Superior temporal gyrus (tissue), 1 donor: ENCODE measurements at regions not wholly inside any gene's neighbourhood (a gene's known extent, or its start where the extent isn't known, plus 50 kb on each side); places are given as distances from the start of the nearest gene placed in this dataset.
"Not testable (repeated sequence)": the region's sequence is repeated elsewhere in the genome, so short reads cannot be mapped to it uniquely, and the experiment has no call there.

Source experiments
- DNase-seq: peaks from one replicate; pipeline ENCODE4 v3.0.0-alpha.2; 2016; ENCODE audit errors: extremely low spot score

GRCh38 chr2:200173691-200174090, 132.8 kb upstream of the SPATS2L start:
- DNase-seq, result no peak

DNA sequence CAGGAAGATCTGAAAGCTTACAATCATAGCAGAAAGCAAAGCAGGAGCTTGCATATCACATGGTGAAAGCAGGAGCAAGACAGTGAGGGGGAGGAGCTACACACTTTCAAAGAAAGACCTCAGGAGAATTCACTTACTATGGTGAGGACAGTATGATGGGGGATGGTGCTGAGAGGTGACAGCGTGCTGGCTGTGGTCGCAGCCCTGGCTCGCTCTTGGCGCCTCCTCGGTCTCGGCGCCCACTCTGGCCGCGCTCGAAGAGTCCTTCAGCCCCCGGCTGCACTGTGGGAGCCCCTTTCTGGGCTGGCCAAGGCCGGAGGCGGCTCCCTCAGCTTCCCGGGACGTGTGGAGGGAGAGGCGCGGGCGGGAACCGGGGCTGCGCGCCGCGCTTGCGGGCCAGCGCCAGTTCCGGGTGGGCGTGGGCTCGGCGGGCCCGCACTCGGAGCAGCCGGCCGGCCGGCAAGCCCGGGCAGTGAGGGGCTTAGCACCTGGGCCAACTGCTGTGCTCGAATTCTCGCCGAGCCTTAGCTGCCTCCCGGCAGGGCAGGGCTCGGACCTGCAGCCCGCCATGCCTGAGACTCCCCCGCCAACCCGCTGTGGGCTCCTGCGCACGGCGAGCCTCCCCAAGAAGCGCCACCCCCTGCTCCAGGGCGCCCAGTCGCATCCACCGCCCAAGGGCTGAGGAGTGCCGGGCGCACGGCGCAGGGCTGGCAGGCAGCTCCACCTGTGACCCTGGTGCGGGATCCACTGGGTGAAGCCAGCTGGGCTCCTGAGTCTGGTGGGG, 131.9 kb upstream of the SPATS2L start:
- DNase-seq, result no peak

DNA sequence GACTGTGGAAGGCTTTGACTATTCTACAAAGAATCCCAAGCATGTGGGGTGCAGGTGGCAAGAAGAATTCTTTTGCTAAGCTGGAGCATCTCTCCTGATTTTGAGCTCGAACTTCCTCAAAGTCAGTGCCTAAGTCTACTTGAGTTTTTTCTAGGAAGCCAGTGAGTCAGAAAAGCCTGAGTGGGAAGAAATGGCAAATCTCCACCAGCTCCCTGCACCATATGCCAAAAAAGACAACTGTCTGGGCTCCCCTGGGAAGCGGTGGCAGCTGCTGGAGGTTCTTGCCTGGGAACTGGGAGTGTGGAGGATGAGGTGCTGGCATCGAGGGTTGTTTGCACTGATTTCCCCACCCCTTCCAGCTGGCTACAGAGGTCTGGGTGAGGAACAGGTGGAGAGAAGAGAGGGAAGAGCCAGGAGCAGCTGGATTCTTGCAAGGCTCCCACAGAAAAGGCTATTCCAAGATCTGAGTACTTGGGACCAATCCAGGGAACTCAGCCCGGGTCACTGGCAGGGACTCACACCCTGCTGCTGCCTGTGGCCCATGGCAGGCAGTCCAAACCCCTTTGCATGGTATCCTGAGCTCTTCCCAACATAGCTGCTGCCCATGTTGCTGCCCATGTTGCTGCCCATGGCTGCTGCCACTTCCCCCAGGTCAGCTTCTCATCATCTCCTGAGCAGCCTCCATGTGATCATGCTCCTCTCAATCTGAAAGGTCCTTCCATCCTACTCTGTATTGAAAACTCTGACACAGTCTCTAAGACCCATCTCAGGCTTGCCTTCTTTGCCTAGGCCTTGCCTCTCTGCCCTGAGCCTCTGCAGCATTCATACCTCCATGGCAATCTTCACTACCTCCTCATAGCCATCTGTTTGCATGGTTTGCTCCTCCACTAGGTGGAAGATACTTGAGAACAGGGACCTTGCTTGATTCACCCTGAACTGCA, 128.3 kb upstream of the SPATS2L start:
- DNase-seq, result peak; percentile 70

DNA sequence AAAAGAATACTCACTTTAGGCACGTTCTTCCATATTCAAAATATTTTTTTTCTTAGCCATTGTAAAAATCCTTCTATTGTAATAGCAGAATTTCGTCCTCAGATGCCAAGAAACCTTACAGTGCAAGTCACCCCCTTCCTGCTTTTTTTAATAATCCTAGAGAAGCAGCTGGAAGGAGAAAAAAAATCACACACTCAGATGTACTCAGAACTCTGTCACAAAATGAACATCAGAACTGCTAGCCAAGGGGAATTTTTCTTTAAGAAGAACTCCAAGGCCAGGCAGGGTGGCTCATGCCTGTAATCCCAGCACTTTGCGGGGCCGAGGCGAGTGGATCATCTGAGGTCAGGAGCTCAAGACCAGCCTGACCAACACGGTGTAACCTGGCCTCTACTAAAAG, 127.3 kb upstream of the SPATS2L start:
- DNase-seq, result no peak

DNA sequence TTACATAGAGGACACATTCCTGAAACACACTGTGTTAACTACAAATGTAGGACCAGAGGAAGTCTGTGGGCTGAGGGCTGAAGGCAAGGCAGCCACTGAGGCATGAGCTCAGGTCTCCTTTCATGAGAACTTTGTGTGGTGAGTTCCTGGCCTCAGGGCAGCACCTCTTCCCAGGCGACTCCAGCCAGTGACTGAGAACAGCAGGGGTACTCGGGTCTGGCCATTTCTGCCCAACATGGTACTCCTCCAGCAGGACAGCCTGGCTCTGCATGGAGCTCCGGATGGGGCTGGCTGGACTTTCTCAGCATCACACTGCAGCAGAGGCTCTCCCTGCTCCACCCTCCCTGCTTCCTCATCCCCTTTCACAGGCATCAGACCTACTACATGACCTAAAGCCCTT, 125.5 kb upstream of the SPATS2L start:
- no peak for DNase-seq

DNA sequence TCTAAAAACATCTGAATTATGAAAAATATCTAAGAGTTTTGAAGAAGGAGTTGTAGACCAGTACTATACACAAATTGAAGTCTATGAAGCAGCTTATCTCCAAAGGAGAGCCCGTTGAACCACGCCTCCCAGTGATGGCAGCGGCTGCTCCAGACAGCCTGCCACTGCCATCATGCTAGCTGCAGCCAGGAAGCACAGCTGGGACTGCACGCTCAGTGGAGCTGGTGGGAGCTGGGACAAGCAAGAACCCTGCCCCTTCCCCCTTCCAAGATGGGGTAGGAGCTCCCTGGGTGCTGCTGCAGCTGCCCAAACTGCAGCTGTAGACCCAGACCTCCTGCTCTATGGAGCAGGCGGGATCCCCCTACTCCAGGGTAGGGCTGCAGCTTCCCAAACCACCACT, 124.7 kb upstream of the SPATS2L start:
- no peak for DNase-seq

DNA sequence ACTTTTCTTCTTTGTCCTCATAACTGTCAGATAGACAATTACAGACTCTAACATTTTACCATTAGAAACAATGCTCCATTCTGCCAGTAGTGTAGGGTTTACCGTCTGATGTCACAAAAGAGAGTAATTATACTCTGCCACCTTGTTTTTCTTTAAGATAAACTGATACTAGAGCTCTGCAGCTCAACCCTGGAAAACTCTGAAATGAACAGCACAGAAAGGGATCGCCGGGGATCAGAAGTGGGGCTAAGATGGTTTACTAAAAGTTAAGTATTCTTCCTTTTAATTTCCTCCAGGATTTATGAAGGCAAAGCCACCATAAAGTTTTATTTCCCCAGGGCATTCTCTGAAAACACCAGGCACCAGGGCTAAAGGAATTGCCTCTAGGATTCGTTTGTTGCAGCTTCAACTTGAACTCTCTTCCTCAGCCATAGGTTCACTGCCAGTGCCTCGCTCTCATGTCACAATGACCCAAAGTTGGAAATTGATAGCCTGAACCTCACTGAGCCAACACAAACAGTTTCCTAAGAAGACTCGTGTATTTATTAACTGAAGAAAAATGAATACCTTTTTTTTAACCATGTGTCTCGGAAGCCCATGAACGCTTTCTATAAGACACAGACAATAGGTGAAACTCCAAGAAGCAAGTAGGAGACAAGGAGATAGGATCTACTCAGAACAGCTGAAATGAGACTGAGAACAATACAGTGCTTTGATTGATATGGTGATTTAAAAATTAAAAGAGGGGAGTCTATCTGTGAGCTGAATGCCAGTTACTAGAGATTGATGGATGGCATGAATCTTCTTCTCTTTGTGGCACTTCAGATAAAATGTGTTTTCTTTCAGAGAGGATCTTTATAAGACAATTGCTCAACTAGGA, 121.5 kb upstream of the SPATS2L start:
- DNase-seq, result no peak

- DNase-seq, result no peak
Measured at GRCh38 chr2:200185628-200186000, 120.9 kb upstream of the SPATS2L start.

- no peak for DNase-seq
Measured at GRCh38 chr2:200186002-200186401, 120.5 kb upstream of the SPATS2L start.

DNA sequence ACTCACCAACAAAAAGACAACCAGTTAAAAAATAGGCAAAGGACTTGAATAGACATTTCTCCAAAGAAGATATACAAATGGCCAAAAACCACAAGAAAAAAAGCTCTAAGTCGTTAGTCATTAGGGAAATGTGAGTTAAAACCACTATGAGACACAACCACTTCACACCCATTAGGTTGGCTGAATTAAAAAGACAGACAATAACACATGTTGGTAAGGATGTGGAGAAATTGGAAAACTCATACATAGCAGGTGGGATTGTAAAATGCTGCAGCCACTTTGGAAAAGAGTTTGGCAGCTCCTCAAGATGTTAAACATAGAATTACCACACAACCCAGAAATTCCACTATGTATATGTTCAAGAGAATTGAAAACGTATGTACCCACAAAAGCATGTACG, 117.6 kb upstream of the SPATS2L start:
- no peak for DNase-seq

GRCh38 chr2:200189964-200190363, 116.5 kb upstream of the SPATS2L start:
- no peak for DNase-seq

GRCh38 chr2:200193331-200193730, 113.2 kb upstream of the SPATS2L start:
- DNase-seq, result no peak

GRCh38 chr2:200193791-200194190, 112.7 kb upstream of the SPATS2L start:
- no peak for DNase-seq

DNA sequence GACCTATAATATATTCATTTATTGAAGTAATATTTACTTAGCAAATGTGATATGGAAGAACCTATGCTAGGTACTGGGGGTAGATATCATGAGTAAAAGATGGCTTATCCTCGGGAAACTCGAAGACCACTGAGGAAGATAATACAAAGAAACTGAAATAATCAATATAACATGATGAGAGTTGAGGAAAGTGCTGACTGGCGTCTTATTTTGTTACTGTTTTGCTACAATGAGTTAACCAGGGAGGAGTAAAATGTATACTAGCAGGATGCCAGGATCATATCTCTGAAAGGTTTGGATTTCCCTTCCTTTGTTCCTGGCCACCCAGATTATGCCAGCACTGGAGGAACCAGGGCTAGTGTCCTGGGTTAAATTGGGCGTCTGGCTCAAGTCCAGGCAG, 111.7 kb upstream of the SPATS2L start:
- no peak for DNase-seq

DNA sequence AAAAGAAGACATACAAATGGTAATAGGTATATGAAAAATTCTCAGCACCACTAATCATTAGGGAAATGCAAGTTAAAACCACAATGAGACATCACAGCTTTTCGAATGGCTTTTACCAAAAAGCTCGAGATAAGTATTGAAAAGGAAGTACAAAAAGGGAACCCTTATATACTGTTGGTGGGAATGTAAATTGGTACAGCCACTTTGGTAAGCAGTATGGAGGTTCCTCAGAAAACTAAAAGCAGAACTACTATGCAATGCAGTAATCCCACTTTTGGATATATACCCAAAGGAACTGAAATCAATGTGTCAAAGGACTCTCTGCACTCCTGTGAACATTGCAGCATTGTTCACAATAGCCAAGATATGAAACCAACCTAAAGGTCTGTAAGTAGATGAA, 107.5 kb upstream of the SPATS2L start:
- DNase-seq, result no peak

DNA sequence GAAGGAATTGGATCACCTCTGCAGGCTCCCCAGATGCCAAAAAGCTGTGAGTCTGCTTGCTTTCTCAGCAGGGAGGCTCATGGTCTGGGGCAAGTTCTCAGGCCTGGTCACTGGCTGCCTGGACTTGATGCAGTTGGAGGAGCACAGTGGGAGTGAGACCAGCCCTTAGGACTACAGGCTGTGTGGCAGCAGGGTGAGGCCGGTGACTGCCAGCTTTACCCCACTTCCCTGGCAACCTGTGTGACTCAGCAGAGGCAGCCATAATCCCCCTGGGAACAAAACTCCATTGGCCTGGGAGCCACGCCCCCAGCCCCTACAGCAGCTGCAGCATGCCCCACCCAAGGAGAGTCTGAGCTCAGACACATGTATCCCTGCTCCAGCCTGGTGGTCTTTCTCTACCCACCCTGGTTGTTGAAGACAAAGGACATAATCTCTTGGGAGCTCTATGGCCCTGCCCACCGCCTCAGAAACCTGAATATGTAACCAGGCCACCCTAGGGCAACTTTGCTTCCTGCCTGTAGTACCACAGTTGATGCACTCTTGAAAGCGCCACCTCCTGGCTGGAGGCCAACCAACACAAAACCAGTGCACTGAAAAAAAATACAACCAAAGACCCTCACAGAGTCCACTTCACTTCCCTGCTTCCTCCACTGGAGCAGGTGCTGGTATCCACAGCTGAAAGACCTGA, 106.8 kb upstream of the SPATS2L start:
- no peak for DNase-seq

GRCh38 chr2:200201839-200202238, 104.7 kb upstream of the SPATS2L start:
- not testable (repeated sequence) for DNase-seq

GRCh38 chr2:200203381-200203827, 103.1 kb upstream of the SPATS2L start:
- no peak for DNase-seq

GRCh38 chr2:200208041-200208440, 98.5 kb upstream of the SPATS2L start:
- DNase-seq, result no peak

GRCh38 chr2:200209030-200209429, 97.5 kb upstream of the SPATS2L start:
- DNase-seq, result no peak

- DNase-seq, result no peak
Measured at GRCh38 chr2:200211643-200212042, 94.8 kb upstream of the SPATS2L start.
